ENCODE measurements at regions not wholly inside any gene's neighbourhood (a gene's known extent, or its start where the extent isn't known, plus 50 kb on each side); places are given as distances from the start of the nearest gene placed in this dataset.

- TF ChIP-seq MAX (IDR thresholded peaks at IDR 0.05; ENCODE audit: low read depth, low read length): no peak
- TF ChIP-seq MYC (IDR thresholded peaks at IDR 0.05; ENCODE audit: low read depth, low read length): no peak
- TF ChIP-seq CTCF (IDR thresholded peaks at IDR 0.05; ENCODE audit: low read depth, low read length): no peak
- no peak for TF ChIP-seq POLR2A (IDR thresholded peaks at IDR 0.05; ENCODE audit: extremely low read depth, insufficient read length)
- no peak for DNase-seq (ENCODE audit: low read depth)
- no peak overlapping the region for H3K4me3 ChIP-seq (ENCODE audit: low read depth, low read length)
Observed at GRCh38 chr6:21332660-21333059, 260.9 kb upstream of the SOX4 start.

GRCh38 chr6:21333715-21334114, 259.8 kb upstream of the SOX4 start:
- no peak overlapping the region for H3K4me3 ChIP-seq (ENCODE audit: low read depth, low read length)
- TF ChIP-seq CTCF (IDR thresholded peaks at IDR 0.05; ENCODE audit: low read depth, low read length) (no peak), POLR2A (IDR thresholded peaks at IDR 0.05; ENCODE audit: extremely low read depth, insufficient read length) (no peak), MYC (IDR thresholded peaks at IDR 0.05; ENCODE audit: low read depth, low read length) (no peak), MAX (IDR thresholded peaks at IDR 0.05; ENCODE audit: low read depth, low read length) (no peak)
- no peak for DNase-seq (ENCODE audit: low read depth)

GRCh38 chr6:21334651-21335050, 258.9 kb upstream of the SOX4 start:
- no peak overlapping the region for H3K4me3 ChIP-seq (ENCODE audit: low read depth, low read length)
- DNase-seq (ENCODE audit: low read depth): no peak
- TF ChIP-seq CTCF (IDR thresholded peaks at IDR 0.05; ENCODE audit: low read depth, low read length) (no peak), MYC (IDR thresholded peaks at IDR 0.05; ENCODE audit: low read depth, low read length) (no peak), MAX (IDR thresholded peaks at IDR 0.05; ENCODE audit: low read depth, low read length) (no peak), POLR2A (IDR thresholded peaks at IDR 0.05; ENCODE audit: extremely low read depth, insufficient read length) (no peak)

GRCh38 chr6:21335591-21335990, 258.0 kb upstream of the SOX4 start:
- no peak for TF ChIP-seq MYC (IDR thresholded peaks at IDR 0.05; ENCODE audit: low read depth, low read length)
- TF ChIP-seq POLR2A (IDR thresholded peaks at IDR 0.05; ENCODE audit: extremely low read depth, insufficient read length): no peak
- no peak for TF ChIP-seq MAX (IDR thresholded peaks at IDR 0.05; ENCODE audit: low read depth, low read length)
- TF ChIP-seq CTCF (IDR thresholded peaks at IDR 0.05; ENCODE audit: low read depth, low read length): no peak
- H3K4me3 ChIP-seq (ENCODE audit: low read depth, low read length): no peak overlapping the region
- DNase-seq (ENCODE audit: low read depth): no peak

GRCh38 chr6:21337263-21337662, 256.3 kb upstream of the SOX4 start:
- TF ChIP-seq MYC (IDR thresholded peaks at IDR 0.05; ENCODE audit: low read depth, low read length) (no peak), CTCF (IDR thresholded peaks at IDR 0.05; ENCODE audit: low read depth, low read length) (no peak), MAX (IDR thresholded peaks at IDR 0.05; ENCODE audit: low read depth, low read length) (no peak), POLR2A (IDR thresholded peaks at IDR 0.05; ENCODE audit: extremely low read depth, insufficient read length) (no peak)
- no peak for DNase-seq (ENCODE audit: low read depth)
- H3K4me3 ChIP-seq (ENCODE audit: low read depth, low read length): no peak overlapping the region

- H3K4me3 ChIP-seq (ENCODE audit: low read depth, low read length): no peak overlapping the region
- DNase-seq (ENCODE audit: low read depth): no peak
- TF ChIP-seq MYC (IDR thresholded peaks at IDR 0.05; ENCODE audit: low read depth, low read length) (no peak), MAX (IDR thresholded peaks at IDR 0.05; ENCODE audit: low read depth, low read length) (no peak), CTCF (IDR thresholded peaks at IDR 0.05; ENCODE audit: low read depth, low read length) (no peak), POLR2A (IDR thresholded peaks at IDR 0.05; ENCODE audit: extremely low read depth, insufficient read length) (no peak)
Observed at GRCh38 chr6:21340573-21340972, 253.0 kb upstream of the SOX4 start.
